Pancreas (tissue), 10 donors: ENCODE measurements at regions not wholly inside any gene's neighbourhood (a gene's known extent, or its start where the extent isn't known, plus 50 kb on each side); places are given as distances from the start of the nearest gene placed in this dataset.

Experiments
- ATAC-seq, 4 donors: fragments of 200-7000 bp; cut with Tn5 transposase; one replicate each; pipeline versions ENCODE4 v1.8.0 to v1.9.1; 2020; ENCODE audit warnings: mild to moderate bottlenecking in 4 of 4, moderate library complexity in 4 of 4
- DNase-seq, 6 donors: peaks; one replicate each; pipeline ENCODE4 v3.0.0-alpha.2; 2020
- FAIRE-seq: peaks from 2 replicates; lab custom pipeline; 2012; peaks lifted over from hg19 to GRCh38; lab: Jason Lieb, UNC
- H3K27ac ChIP-seq, 4 donors: fragments of 200-600 bp; sonication (generic); 1 replicate in 3 of 4; 2 replicates in 1 of 4; pipeline versions ENCODE4 v1.5.0 to v1.8.0; 2020
- H3K27me3 ChIP-seq, 4 donors: fragments of 200-600 bp; one replicate each; pipeline ENCODE4 v1.8.0; 2021
- H3K36me3 ChIP-seq, 3 donors: fragments of 200-600 bp; sonication (generic) in 1 of 3; one replicate each; pipeline versions ENCODE4 v1.5.0 to v1.8.0; 2020 to 2021
- H3K4me1 ChIP-seq, 3 donors: fragments of 200-600 bp; one replicate each; pipeline ENCODE4 v1.8.0; 2021
- H3K4me3 ChIP-seq, 4 donors: fragments of 200-600 bp; sonication (generic) in 2 of 4; one replicate each; pipeline versions ENCODE4 v1.5.0 to v1.8.0; 2020 to 2021
- H3K9me3 ChIP-seq, 4 donors: fragments of 200-600 bp; one replicate each; pipeline ENCODE4 v1.8.0; 2021
- WGBS, 2 donors: extraction: QIAGEN DNeasy Blood & Tissue Kit; methylation state at CpG; one replicate each; pipeline ENCODE4 v1.1.7; 2013; 5-methylcytosine and 5-hydroxymethylcytosine counted together
- intact Hi-C, 3 donors: fragments of 100-400 bp; cut with DNase I; formaldehyde crosslinking; loops; one replicate each; pipeline versions ENCODE4 v1.11.1 to v1.14.2; 2022
- TF ChIP-seq, protein P1 (sequence below), 4 donors: fragments of 200-600 bp; sonication (generic) in 3 of 4; IDR thresholded peaks; one replicate each; pipeline versions ENCODE4 v1.5.0 to v1.8.0; 2021; ENCODE audit warnings: antibody characterized with exemption in 4 of 4
- donor health status: healthy with polysubstance abuse.
- donor health status: DM: no; HTN: no; CAD: no; lungs with moderate emphysema.
- donor health status: DM: no; HTN: no; CAD: no.
- donor health status: control.
- donor health status: control.
- donor health status: Bipolar disorder and iron deficiency.
- donor health status: DM: yes; HTN: yes; CAD: no.
- donor health status: DM: no; HTN: no; CAD: no.
- donor health status: DM: no; HTN: no; CAD: no.
- donor health status: DM: yes; HTN: yes; CAD: no.

DNA sequence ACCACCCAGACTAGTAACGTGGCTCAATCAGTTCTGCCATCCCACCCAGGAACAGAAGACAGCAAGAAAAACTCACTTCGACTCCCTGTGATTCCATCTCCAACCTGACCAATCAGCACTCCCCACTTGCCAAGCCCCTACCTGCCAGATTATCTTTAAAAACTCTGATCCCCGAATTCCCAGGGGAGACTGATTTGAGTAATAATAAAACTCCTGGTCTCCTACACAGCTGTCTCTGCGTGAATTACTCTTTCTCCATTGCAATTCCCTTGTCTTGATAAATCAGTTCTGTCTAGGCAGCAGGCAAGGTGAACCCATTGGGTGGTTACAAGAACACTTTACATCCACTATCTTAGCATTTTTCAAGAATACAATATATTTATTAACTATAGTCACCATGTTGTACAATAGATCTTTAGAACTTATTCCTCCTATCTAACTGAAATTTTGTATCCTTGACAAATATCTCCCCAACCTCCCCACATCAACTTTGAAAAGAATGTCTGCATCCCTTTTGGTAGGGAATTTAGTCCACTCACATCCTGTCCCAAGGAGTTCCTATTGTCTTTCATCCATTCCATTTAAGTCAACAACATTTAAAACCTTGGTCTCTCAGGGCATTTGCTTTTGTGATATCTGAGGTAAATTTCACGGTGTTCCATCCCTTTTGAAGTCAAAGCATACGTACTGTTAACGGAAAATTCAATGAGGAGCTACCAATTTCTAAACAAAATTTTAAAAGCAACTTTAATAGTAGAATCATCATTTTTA, 163.7 kb downstream of the MACC1 start:
- Histone ChIP-seq H3K27ac (no peak overlapping the region), H3K4me1 (no peaks in the 10 kb centered on the region), H3K27me3 (no peaks in the 10 kb centered on the region), H3K4me3 (no peak overlapping the region), H3K36me3 (no peaks in the 10 kb centered on the region), H3K9me3 (no peaks in the 10 kb centered on the region)
- intact Hi-C loops, result no loop called here
- TF ChIP-seq, protein P1, sequence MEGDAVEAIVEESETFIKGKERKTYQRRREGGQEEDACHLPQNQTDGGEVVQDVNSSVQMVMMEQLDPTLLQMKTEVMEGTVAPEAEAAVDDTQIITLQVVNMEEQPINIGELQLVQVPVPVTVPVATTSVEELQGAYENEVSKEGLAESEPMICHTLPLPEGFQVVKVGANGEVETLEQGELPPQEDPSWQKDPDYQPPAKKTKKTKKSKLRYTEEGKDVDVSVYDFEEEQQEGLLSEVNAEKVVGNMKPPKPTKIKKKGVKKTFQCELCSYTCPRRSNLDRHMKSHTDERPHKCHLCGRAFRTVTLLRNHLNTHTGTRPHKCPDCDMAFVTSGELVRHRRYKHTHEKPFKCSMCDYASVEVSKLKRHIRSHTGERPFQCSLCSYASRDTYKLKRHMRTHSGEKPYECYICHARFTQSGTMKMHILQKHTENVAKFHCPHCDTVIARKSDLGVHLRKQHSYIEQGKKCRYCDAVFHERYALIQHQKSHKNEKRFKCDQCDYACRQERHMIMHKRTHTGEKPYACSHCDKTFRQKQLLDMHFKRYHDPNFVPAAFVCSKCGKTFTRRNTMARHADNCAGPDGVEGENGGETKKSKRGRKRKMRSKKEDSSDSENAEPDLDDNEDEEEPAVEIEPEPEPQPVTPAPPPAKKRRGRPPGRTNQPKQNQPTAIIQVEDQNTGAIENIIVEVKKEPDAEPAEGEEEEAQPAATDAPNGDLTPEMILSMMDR (IDR thresholded peaks at IDR 0.05), result no peak
- ATAC-seq, result no peak
- 73 to 80% methylated on average over 7 of the region's 7 CpGs for WGBS, 2 donors
- no peak for FAIRE-seq
- no peak for DNase-seq

DNA sequence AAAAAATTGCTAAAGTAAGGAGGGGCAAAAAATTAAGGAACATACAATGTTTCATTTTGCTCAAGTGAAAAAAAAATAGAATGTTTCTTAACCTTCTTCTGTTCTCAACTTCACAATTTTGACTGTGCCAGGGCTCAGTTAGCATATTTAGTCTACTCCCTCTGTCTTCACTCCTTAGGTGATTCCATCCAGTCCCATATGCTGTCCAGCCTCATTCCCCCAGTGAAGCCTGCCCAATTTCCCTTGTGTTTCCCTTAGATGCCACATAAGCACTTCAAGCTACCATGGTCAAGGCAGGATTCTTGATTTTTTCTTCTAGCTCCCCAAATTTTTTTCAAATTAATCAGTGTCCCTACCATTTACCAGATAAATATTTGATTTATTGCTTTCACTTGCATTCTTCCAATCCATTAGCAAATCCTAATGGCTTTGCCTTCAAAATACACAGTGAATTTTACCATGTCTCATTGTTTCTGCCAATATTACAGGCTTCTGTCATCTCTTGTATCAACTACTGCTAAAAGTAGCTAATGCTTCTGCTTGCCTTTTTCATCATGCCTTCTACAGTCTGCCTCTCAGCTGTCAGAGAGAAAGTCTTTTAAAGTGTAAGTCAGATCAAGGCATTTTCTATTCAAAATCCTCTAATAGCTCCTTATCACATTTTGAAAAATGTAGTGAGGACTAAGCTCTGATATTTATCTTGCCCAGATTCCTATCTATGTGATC, 166.8 kb downstream of the MACC1 start:
- no peaks in the 10 kb centered on the region for H3K9me3 ChIP-seq
- TF ChIP-seq, protein P1 (IDR thresholded peaks at IDR 0.05), result no peak
- DNase-seq (no peak), ATAC-seq (no peak), FAIRE-seq (no peak)
- H3K36me3 ChIP-seq, result no peaks in the 10 kb centered on the region
- intact Hi-C loops, result no loop called here
- no peak overlapping the region for H3K4me3 ChIP-seq
- H3K27me3 ChIP-seq, result no peaks in the 10 kb centered on the region
- no peak overlapping the region for H3K27ac ChIP-seq
- H3K4me1 ChIP-seq, result no peaks in the 10 kb centered on the region

DNA sequence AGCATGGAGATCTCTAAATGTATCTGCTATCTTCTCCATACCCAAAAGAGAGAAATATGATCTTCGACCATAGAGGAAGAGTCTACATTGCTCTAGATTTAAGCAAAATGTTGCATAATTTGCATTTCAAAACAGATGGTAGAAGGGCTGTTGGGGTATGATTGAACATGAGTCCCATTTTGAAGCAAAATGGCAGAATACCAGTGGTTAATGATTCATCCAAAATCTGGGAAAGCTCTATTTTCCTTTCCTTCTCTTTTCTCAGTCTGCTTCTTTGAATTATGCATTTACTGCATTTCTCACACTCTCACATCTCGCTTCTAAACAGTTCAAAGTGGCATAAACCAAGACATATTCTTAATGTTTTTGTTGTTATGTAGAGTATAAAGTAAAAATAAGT, 178.5 kb downstream of the MACC1 start:
- Histone ChIP-seq H3K4me1 (no peaks in the 10 kb centered on the region), H3K36me3 (no peaks in the 10 kb centered on the region), H3K27me3 (no peaks in the 10 kb centered on the region), H3K9me3 (no peaks in the 10 kb centered on the region), H3K4me3 (no peak overlapping the region), H3K27ac (no peak overlapping the region)
- WGBS, 2 donors, result 80 to 83% methylated on average over 2 of the region's 2 CpGs
- DNase-seq, result no peak
- no peak for FAIRE-seq
- no peak for ATAC-seq
- TF ChIP-seq, protein P1 (IDR thresholded peaks at IDR 0.05), result no peak
- intact Hi-C loops, result no loop called here

DNA sequence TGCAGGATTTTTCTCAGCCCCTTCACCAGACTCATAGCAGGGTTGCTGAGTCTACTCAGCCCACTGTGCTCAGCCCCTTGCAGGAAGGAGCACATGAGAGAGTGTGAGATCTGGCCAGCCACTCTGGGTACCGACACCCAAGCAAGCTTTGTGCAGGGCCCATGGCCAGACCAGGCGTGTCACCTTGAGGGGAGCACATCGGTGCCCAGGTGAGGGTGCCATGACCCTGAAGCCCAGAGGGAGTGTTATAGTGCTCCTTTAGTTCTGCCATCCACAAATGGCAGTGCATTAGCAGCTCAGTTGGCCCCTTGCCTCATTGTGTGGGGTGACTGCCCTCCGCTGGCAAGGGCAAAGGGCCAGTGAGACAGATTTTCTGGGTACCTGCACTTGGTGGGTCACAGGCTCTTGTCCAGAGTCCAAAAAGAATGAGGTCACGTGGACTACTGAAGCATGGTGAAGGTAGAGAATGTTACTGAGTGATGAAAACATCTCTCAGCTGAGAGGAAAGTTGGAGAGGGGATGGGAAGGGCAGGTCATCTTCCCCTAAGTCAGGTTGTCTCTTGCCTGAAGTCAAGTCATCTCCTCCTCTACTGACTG, 181.8 kb downstream of the MACC1 start:
- FAIRE-seq (no peak), DNase-seq (no peak), ATAC-seq (no peak)
- Histone ChIP-seq H3K9me3 (no peaks in the 10 kb centered on the region), H3K4me1 (no peaks in the 10 kb centered on the region), H3K4me3 (no peak overlapping the region), H3K27me3 (no peaks in the 10 kb centered on the region), H3K27ac (no peak overlapping the region), H3K36me3 (no peaks in the 10 kb centered on the region)
- intact Hi-C loops, result no loop called here
- TF ChIP-seq, protein P1 (IDR thresholded peaks at IDR 0.05), result no peak
- WGBS, 2 donors, result 73 to 97% methylated on average over 5 of the region's 5 CpGs
